IPS-18a (cell line): ENCODE measurements at regions not wholly inside any gene's neighbourhood (a gene's known extent, or its start where the extent isn't known, plus 50 kb on each side); places are given as distances from the start of the nearest gene placed in this dataset.

Source experiments
- H3K27ac ChIP-seq: one replicate; pipeline ENCODE4 v1.5.1; 2013; ENCODE audit warnings: low read length
- H3K27me3 ChIP-seq: one replicate; pipeline ENCODE4 v1.6.1; 2013; ENCODE audit warnings: mild to moderate bottlenecking, low read length; ENCODE audit not compliant: control insufficient read depth, insufficient read depth
- H3K36me3 ChIP-seq: one replicate; pipeline ENCODE4 v1.6.1; 2013; ENCODE audit warnings: low read depth, low read length; ENCODE audit not compliant: control insufficient read depth
- H3K4me1 ChIP-seq: one replicate; pipeline ENCODE4 v1.6.1; 2013; ENCODE audit warnings: low read depth, low read length; ENCODE audit not compliant: control insufficient read depth
- H3K4me3 ChIP-seq: one replicate; pipeline ENCODE4 v1.5.1; 2013; ENCODE audit warnings: low read length
- H3K9ac ChIP-seq: one replicate; pipeline ENCODE4 v1.6.1; 2013; ENCODE audit warnings: mild to moderate bottlenecking, low read length, moderate library complexity
- H3K9me3 ChIP-seq: one replicate; pipeline ENCODE4 v1.6.1; 2013; ENCODE audit warnings: low read depth, low read length; ENCODE audit not compliant: control insufficient read depth

DNA sequence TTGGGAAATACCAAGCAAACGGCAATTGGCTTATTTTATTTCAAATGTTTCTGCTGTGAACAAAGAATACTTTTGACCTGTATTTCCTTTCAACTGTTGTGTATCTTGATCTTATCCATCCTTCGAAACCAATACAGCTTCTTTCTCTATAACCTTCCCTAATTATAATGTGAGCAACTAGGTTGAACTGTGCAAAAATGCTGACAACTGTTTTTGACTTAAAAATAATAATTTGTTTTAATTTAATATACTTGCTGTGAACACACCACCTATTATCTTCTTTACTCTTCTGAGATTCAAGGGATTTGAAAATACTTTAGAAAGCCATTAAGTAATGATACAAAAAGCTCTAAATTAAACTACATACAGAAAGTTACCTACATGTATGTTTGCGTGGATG lies 682.5 kb upstream of the CCDC179 start:
- Histone ChIP-seq H3K9ac (no peak overlapping the region), H3K36me3 (no peaks in the 10 kb centered on the region), H3K4me1 (peaks cover 2% of the 10 kb centered on the region), H3K9me3 (no peaks in the 10 kb centered on the region), H3K27ac (no peak overlapping the region), H3K27me3 (no peaks in the 10 kb centered on the region), H3K4me3 (no peak overlapping the region)

DNA sequence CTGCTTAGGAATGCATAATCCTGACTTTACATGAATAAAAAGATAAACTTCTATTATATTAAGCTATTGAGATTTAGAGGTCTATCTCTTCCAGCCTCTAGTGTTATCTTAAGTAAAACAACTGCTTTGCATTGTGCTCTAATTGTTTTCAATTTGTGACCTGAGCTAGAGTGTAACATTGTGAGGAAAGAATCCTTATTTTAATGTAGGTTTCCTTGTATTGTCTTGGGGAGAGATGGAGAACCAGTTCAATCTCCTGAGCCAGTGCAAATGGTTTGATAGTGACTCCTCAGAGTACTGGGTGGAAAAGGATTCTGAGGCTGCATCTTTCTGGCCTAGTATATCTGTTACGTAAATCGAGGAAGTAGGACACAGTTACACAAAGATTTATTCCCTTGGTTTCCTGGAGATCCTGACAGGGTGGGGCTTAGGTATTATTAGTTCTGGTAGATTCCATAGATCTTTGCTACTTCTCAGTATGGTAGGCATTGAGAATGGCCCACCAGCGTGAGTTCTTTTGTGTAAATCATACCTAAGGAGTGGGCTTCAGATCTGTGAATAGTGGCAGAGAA lies 683.5 kb upstream of the CCDC179 start:
- Histone ChIP-seq H3K27ac (no peak overlapping the region), H3K9me3 (no peaks in the 10 kb centered on the region), H3K9ac (no peak overlapping the region), H3K4me3 (no peak overlapping the region), H3K36me3 (no peaks in the 10 kb centered on the region), H3K27me3 (no peaks in the 10 kb centered on the region), H3K4me1 (peaks cover 2% of the 10 kb centered on the region)

- no peaks in the 10 kb centered on the region for H3K27me3 ChIP-seq
- no peaks in the 10 kb centered on the region for H3K4me1 ChIP-seq
- no peaks in the 10 kb centered on the region for H3K9me3 ChIP-seq
- H3K9ac ChIP-seq = no peak overlapping the region
- no peak overlapping the region for H3K4me3 ChIP-seq
- no peaks in the 10 kb centered on the region for H3K36me3 ChIP-seq
- H3K27ac ChIP-seq = no peak overlapping the region
Observed at GRCh38 chr11:23551706-23552105, 691.4 kb upstream of the CCDC179 start.

- no peak overlapping the region for H3K27ac ChIP-seq
- H3K27me3 ChIP-seq = no peaks in the 10 kb centered on the region
- H3K4me1 ChIP-seq = no peaks in the 10 kb centered on the region
- no peaks in the 10 kb centered on the region for H3K9me3 ChIP-seq
- H3K9ac ChIP-seq = no peak overlapping the region
- H3K36me3 ChIP-seq = no peaks in the 10 kb centered on the region
- no peak overlapping the region for H3K4me3 ChIP-seq
Observed at GRCh38 chr11:23554002-23554401, 693.7 kb upstream of the CCDC179 start.

DNA sequence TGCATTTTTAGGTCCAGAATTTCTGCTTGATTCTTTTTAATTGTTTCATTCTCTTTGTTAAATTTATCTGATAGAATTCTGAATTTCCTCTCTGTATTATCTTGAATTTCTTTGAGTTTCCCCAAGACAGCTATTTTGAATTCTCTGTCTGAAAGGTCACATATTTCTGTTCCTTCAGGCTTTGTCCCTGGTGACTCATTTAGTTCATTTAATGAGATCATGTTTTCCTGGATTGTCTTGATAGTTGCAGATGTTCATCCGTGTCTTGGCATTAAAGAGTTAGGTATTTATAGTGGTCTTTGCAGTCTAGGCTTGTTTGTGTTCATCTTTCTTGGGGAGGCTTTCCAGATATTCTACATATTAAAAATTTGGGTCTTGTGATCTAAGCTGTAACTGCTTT lies 694.8 kb upstream of the CCDC179 start:
- H3K27me3 ChIP-seq = no peaks in the 10 kb centered on the region
- no peak overlapping the region for H3K9ac ChIP-seq
- H3K4me3 ChIP-seq = no peak overlapping the region
- no peaks in the 10 kb centered on the region for H3K36me3 ChIP-seq
- no peak overlapping the region for H3K27ac ChIP-seq
- no peaks in the 10 kb centered on the region for H3K4me1 ChIP-seq
- H3K9me3 ChIP-seq = no peaks in the 10 kb centered on the region

DNA sequence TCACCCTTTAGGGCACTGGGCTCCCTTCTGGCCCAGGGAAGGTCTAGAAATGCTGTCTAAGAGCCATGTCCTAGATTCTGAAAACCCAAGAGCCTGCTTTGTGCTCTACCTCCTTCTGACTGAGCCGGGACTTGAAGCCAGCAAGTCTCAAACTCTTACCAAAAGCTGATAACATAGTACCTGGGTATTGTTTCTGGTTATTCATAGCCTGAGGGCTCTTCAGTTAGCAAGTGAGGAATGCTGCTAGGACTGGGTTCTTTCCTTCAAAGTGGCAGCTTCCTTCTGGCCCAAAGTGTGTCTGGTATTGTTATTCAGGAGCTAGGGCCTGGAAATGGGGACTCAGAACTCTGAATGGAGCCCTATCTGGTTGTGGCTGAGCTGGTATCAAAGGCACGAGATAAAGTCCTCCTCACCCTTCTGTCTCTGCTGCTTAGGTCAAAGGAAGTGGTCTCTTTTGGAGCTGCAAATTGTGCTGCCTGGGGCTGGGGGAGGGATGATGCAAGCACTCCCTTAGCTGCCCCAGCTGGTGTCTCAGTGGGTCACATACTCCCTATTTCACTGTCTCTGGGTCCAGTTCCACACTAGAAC lies 696.0 kb upstream of the CCDC179 start:
- Histone ChIP-seq H3K4me3 (no peak overlapping the region), H3K4me1 (no peaks in the 10 kb centered on the region), H3K27me3 (no peaks in the 10 kb centered on the region), H3K9me3 (no peaks in the 10 kb centered on the region), H3K27ac (no peak overlapping the region), H3K36me3 (no peaks in the 10 kb centered on the region), H3K9ac (no peak overlapping the region)

- no peaks in the 10 kb centered on the region for H3K4me1 ChIP-seq
- H3K4me3 ChIP-seq = no peak overlapping the region
- no peaks in the 10 kb centered on the region for H3K27me3 ChIP-seq
- no peak overlapping the region for H3K9ac ChIP-seq
- no peaks in the 10 kb centered on the region for H3K9me3 ChIP-seq
- H3K36me3 ChIP-seq = no peaks in the 10 kb centered on the region
- H3K27ac ChIP-seq = no peak overlapping the region
Observed at GRCh38 chr11:23563591-23563990, 703.3 kb upstream of the CCDC179 start.

- no peak overlapping the region for H3K9ac ChIP-seq
- no peaks in the 10 kb centered on the region for H3K36me3 ChIP-seq
Observed at GRCh38 chr11:23564370-23564769, 704.1 kb upstream of the CCDC179 start.

DNA sequence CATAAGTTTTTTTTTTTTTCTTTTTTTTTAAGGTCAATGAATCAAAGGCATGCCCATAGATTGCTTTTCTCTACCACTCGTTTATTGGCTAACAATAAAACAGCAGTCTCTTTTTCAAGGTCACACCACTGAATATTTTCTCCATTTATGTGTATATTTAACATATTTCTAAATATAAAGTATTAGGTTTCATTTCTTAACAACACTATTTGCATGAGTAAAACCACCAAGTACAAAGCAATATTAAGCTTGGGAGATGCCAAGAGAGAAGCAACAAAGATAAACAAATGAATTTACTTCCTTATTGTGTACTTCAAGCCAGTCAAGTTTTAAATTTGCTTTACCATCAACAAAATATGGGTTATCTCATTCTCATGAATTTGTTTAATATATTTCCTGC lies 708.9 kb upstream of the CCDC179 start:
- no peak overlapping the region for H3K27ac ChIP-seq
- no peaks in the 10 kb centered on the region for H3K27me3 ChIP-seq
- H3K36me3 ChIP-seq = no peaks in the 10 kb centered on the region
- H3K9me3 ChIP-seq = no peaks in the 10 kb centered on the region
- no peak overlapping the region for H3K9ac ChIP-seq
- H3K4me1 ChIP-seq = no peaks in the 10 kb centered on the region
- no peak overlapping the region for H3K4me3 ChIP-seq

More at GRCh38 chr11:23564370-23564769, 704.1 kb upstream of the CCDC179 start:
- Histone ChIP-seq H3K4me3 (no peak overlapping the region), H3K27ac (no peak overlapping the region), H3K4me1 (no peaks in the 10 kb centered on the region), H3K27me3 (no peaks in the 10 kb centered on the region), H3K9me3 (no peaks in the 10 kb centered on the region)

DNA sequence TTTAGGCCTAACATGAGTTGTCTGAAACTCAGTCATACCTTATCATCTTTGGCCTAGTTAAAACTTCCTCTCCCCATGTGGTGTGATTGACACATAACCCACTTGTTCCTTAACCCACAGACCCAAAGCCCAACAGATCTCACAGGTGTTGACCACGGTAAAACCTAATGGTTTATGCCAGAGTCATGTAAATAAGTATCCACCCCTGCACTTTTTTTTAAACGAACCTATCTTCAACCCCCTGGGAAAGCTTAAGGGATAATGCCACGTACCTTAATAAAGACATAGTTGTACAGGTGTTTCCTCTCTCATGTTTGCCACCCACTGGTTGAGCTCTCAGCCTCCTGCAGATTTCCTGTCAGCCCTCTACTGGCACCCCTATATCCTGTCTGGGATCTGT lies 709.3 kb upstream of the CCDC179 start:
- H3K27ac ChIP-seq = no peak overlapping the region
- H3K4me1 ChIP-seq = no peaks in the 10 kb centered on the region
- H3K36me3 ChIP-seq = no peaks in the 10 kb centered on the region
- no peak overlapping the region for H3K9ac ChIP-seq
- H3K27me3 ChIP-seq = no peaks in the 10 kb centered on the region
- no peaks in the 10 kb centered on the region for H3K9me3 ChIP-seq
- H3K4me3 ChIP-seq = no peak overlapping the region

DNA sequence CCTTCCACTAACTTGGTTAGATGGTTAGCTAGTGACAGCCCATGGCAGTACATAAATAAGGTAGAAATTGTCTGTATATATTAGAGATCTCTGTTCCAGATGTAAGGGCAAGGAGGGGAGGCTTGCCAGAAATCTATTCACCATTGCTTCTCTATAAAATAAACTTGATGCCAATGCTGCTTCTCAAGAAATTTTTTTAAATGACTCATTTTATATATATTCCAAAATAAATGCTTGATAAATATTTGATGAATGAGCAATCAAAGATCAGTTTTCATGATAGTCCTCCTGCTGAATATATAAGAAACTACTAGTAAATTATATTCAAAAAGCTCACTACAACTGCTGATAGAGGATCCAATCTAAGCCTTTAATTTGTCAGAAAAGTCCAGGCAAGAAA lies 710.6 kb upstream of the CCDC179 start:
- Histone ChIP-seq H3K36me3 (no peaks in the 10 kb centered on the region), H3K4me3 (no peak overlapping the region), H3K9me3 (no peaks in the 10 kb centered on the region), H3K27ac (no peak overlapping the region), H3K9ac (no peak overlapping the region), H3K4me1 (no peaks in the 10 kb centered on the region), H3K27me3 (no peaks in the 10 kb centered on the region)

DNA sequence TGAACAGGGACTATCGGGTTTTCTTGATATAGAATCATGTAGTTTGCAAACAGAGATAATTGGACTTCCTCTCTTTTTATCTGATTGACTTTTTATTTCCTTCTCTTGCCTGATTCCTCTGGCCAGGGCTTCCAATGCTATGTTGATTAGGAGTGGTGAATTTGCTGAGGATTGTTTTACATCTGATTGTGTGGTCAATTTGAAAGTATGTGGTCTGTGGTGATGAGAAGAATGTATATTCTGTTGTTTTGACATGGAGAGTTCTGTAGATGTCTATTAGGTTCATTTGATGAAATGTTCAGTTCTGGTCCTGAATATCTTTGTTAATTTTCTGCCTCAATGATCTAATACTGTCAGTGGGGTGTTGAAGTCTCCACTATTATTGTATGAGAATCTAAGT lies 713.2 kb upstream of the CCDC179 start:
- Histone ChIP-seq H3K36me3 (no peaks in the 10 kb centered on the region), H3K9ac (no peak overlapping the region), H3K27me3 (no peaks in the 10 kb centered on the region), H3K9me3 (no peaks in the 10 kb centered on the region), H3K4me3 (no peak overlapping the region), H3K27ac (no peak overlapping the region), H3K4me1 (no peaks in the 10 kb centered on the region)
